ENCODE measurements at regions not wholly inside any gene's neighbourhood (a gene's known extent, or its start where the extent isn't known, plus 50 kb on each side); places are given as distances from the start of the nearest gene placed in this dataset.
A peak's percentile ranks its signal among the peaks of the same experiment; 100 is the strongest.

GRCh38 chr11:109914038-109914437, 179.2 kb upstream of the ZC3H12C start:
- H3K27me3 ChIP-seq: no peaks in the 10 kb centered on the region
- no peak overlapping the region for H3K27ac ChIP-seq (replicated peaks in 1 of 4)
- TF ChIP-seq EP300 (IDR thresholded peaks at IDR 0.05): no peak
- no peak for DNase-seq (ENCODE audit: extremely low spot score)
- H3K4me3 ChIP-seq: no peak overlapping the region
- no peaks in the 10 kb centered on the region for H3K9me3 ChIP-seq
- peaks cover 0 to 13% (median 2%) of the 10 kb centered on the region in 4 donors for H3K4me1 ChIP-seq
- intact Hi-C loops (cut with DNase I): no loop called here
- 95% methylated on average over 4 of the region's 4 CpGs for WGBS
- H3K36me3 ChIP-seq: no peaks in the 10 kb centered on the region

- no peaks in the 10 kb centered on the region for H3K27me3 ChIP-seq
- peak overlapping the region in 1 of 4 donors; percentile 48 for H3K27ac ChIP-seq (replicated peaks in 1 of 4)
- no peak overlapping the region for H3K4me3 ChIP-seq
- 28% methylated on average over 5 of the region's 5 CpGs for WGBS
- H3K36me3 ChIP-seq: no peaks in the 10 kb centered on the region
- TF ChIP-seq EP300 (IDR thresholded peaks at IDR 0.05): no peak
- no peak for TF ChIP-seq POLR2AphosphoS5 (IDR thresholded peaks at IDR 0.05)
- TF ChIP-seq POLR2A (IDR thresholded peaks at IDR 0.05; ENCODE audit: low read depth): no peak
- no peak for TF ChIP-seq CTCF (IDR thresholded peaks at IDR 0.05)
- H3K4me1 ChIP-seq: peaks cover 0 to 13% (median 2%) of the 10 kb centered on the region in 4 donors
- intact Hi-C loops (cut with DNase I): no loop called here
- DNase-seq (ENCODE audit: extremely low spot score): no peak
- H3K9me3 ChIP-seq: peaks cover 0 to 3% (median 1%) of the 10 kb centered on the region in 4 donors
Observed at GRCh38 chr11:109914809-109915653, 178.2 kb upstream of the ZC3H12C start.

- intact Hi-C loops (cut with DNase I): no loop called here
- Histone ChIP-seq H3K4me3 (no peak overlapping the region), H3K27me3 (no peaks in the 10 kb centered on the region), H3K9me3 (peaks cover 0 to 9% (median 3%) of the 10 kb centered on the region in 4 donors), H3K36me3 (no peaks in the 10 kb centered on the region), H3K27ac (replicated peaks in 1 of 4) (no peak overlapping the region), H3K4me1 (no peaks in the 10 kb centered on the region)
- TF ChIP-seq POLR2AphosphoS5 (IDR thresholded peaks at IDR 0.05): no peak
- no peak for TF ChIP-seq CTCF (IDR thresholded peaks at IDR 0.05)
- TF ChIP-seq EP300 (IDR thresholded peaks at IDR 0.05): no peak
- TF ChIP-seq POLR2A (IDR thresholded peaks at IDR 0.05; ENCODE audit: low read depth): no peak
- WGBS: 58% methylated on average over 3 of the region's 3 CpGs
- no peak for DNase-seq (ENCODE audit: extremely low spot score)
Observed at GRCh38 chr11:109926941-109927340, 166.3 kb upstream of the ZC3H12C start.

GRCh38 chr11:109929308-109929707, 163.9 kb upstream of the ZC3H12C start:
- Histone ChIP-seq H3K4me1 (no peaks in the 10 kb centered on the region), H3K27me3 (no peaks in the 10 kb centered on the region), H3K36me3 (no peaks in the 10 kb centered on the region), H3K9me3 (peaks cover 0 to 6% (median 3%) of the 10 kb centered on the region in 4 donors), H3K27ac (replicated peaks in 1 of 4) (no peak overlapping the region), H3K4me3 (no peak overlapping the region)
- 93% methylated on average over 3 of the region's 3 CpGs for WGBS
- DNase-seq (ENCODE audit: extremely low spot score): no peak
- TF ChIP-seq EP300 (IDR thresholded peaks at IDR 0.05) (no peak), CTCF (IDR thresholded peaks at IDR 0.05) (no peak), POLR2A (IDR thresholded peaks at IDR 0.05; ENCODE audit: low read depth) (no peak), POLR2AphosphoS5 (IDR thresholded peaks at IDR 0.05) (no peak)
- intact Hi-C loops (cut with DNase I): no loop called here

GRCh38 chr11:109933126-109933525, 160.1 kb upstream of the ZC3H12C start:
- Histone ChIP-seq H3K36me3 (no peaks in the 10 kb centered on the region), H3K4me1 (no peaks in the 10 kb centered on the region), H3K9me3 (no peaks in the 10 kb centered on the region), H3K27ac (replicated peaks in 1 of 4) (no peak overlapping the region), H3K4me3 (no peak overlapping the region), H3K27me3 (no peaks in the 10 kb centered on the region)
- intact Hi-C loops (cut with DNase I): no loop called here
- WGBS: 94% methylated on average over 4 of the region's 4 CpGs
- no peak for DNase-seq (ENCODE audit: extremely low spot score)
- TF ChIP-seq POLR2A (IDR thresholded peaks at IDR 0.05; ENCODE audit: low read depth) (no peak), EP300 (IDR thresholded peaks at IDR 0.05) (no peak), POLR2AphosphoS5 (IDR thresholded peaks at IDR 0.05) (no peak), CTCF (IDR thresholded peaks at IDR 0.05) (no peak)

Measured in esophagus muscularis mucosa (tissue), 4 donors.